CD4-positive, CD25-positive, alpha-beta regulatory T cell (primary cell): ENCODE measurements at regions not wholly inside any gene's neighbourhood (a gene's known extent, or its start where the extent isn't known, plus 50 kb on each side); places are given as distances from the start of the nearest gene placed in this dataset.

Experiments
- ATAC-seq, 2 donors: fragments of 150-1000 bp; cut with Tn5 transposase; one replicate each; pipeline ENCODE4 v1.10.0; 2021; ENCODE audit warnings: low read depth in 2 of 2, moderate number of reproducible peaks in 2 of 2, moderate library complexity in 1 of 2
- DNase-seq, 3 donors: peaks; one replicate each; pipeline versions ENCODE4 v3.0.0 to v3.0.0-alpha.2; 2012 to 2022; ENCODE audit warnings: mixed read lengths in 1 of 3
- H3K27ac ChIP-seq: one replicate; pipeline ENCODE4 v1.7.0; 2013; ENCODE audit warnings: mild to moderate bottlenecking, low read length; ENCODE audit not compliant: insufficient read depth, poor library complexity, severe bottlenecking
- H3K27me3 ChIP-seq: one replicate; pipeline ENCODE4 v1.7.0; 2013; ENCODE audit warnings: low read length; ENCODE audit not compliant: control insufficient read depth, insufficient read depth
- H3K36me3 ChIP-seq: one replicate; pipeline ENCODE4 v1.7.0; 2013; ENCODE audit warnings: mild to moderate bottlenecking, low read length, moderate library complexity; ENCODE audit not compliant: control insufficient read depth, insufficient read depth
- H3K4me1 ChIP-seq: 2 replicates; pipeline ENCODE4 v1.7.0; 2013; ENCODE audit warnings: mild to moderate bottlenecking, low read length; ENCODE audit not compliant: insufficient read depth, control insufficient read depth, poor library complexity, severe bottlenecking
- H3K4me3 ChIP-seq: one replicate; pipeline ENCODE4 v1.7.0; 2013; ENCODE audit warnings: low read depth, mild to moderate bottlenecking, low read length, moderate library complexity
- H3K9me3 ChIP-seq, 2 experiments: 1 replicate in 1 of 2; 2 replicates in 1 of 2; pipeline ENCODE4 v1.7.0; 2013; ENCODE audit warnings: low read length in 2 of 2, mild to moderate bottlenecking in 1 of 2, moderate library complexity in 1 of 2; ENCODE audit not compliant: control insufficient read depth in 2 of 2
- H3K27ac Mint-ChIP-seq, 3 donors: one replicate each; pipeline ENCODE4 v1.8.0; 2020 to 2022; ENCODE audit warnings: mild to moderate bottlenecking in 3 of 3, mixed read lengths in 3 of 3, moderate library complexity in 2 of 3
- H3K27me3 Mint-ChIP-seq: one replicate; pipeline ENCODE4 v1.8.0; 2022; ENCODE audit warnings: mild to moderate bottlenecking, mixed read lengths
- H3K36me3 Mint-ChIP-seq: one replicate; pipeline ENCODE4 v1.8.0; 2020; ENCODE audit warnings: mixed read lengths
- H3K4me1 Mint-ChIP-seq, 4 donors: one replicate each; pipeline ENCODE4 v1.8.0; 2020 to 2022; ENCODE audit warnings: mixed read lengths in 4 of 4, mild to moderate bottlenecking in 1 of 4
- H3K4me3 Mint-ChIP-seq, 4 donors: one replicate each; pipeline ENCODE4 v1.8.0; 2020 to 2022; ENCODE audit warnings: mild to moderate bottlenecking in 4 of 4, mixed read lengths in 4 of 4, moderate library complexity in 3 of 4
- H3K9me3 Mint-ChIP-seq, 7 donors: one replicate each; pipeline ENCODE4 v1.8.0; 2020 to 2022; ENCODE audit warnings: mixed read lengths in 7 of 7, mild to moderate bottlenecking in 3 of 7, moderate library complexity in 2 of 7

GRCh38 chr2:181832015-181832414 is 59.5 kb upstream of the ITPRID2 start:
- H3K4me3 Mint-ChIP-seq: no peak overlapping the region
- ATAC-seq (no peak), DNase-seq (no peak)
- H3K36me3 ChIP-seq: no peaks in the 10 kb centered on the region
- H3K4me1 Mint-ChIP-seq: no peaks in the 10 kb centered on the region
- H3K9me3 ChIP-seq: no peaks in the 10 kb centered on the region
- no peaks in the 10 kb centered on the region for H3K9me3 Mint-ChIP-seq
- no peak overlapping the region for H3K4me3 ChIP-seq
- H3K4me1 ChIP-seq: no peaks in the 10 kb centered on the region
- H3K27me3 Mint-ChIP-seq: peaks cover 15% of the 10 kb centered on the region
- H3K27ac ChIP-seq: no peak overlapping the region
- peaks cover 2% of the 10 kb centered on the region for H3K27me3 ChIP-seq
- no peak overlapping the region for H3K27ac Mint-ChIP-seq
- no peaks in the 10 kb centered on the region for H3K36me3 Mint-ChIP-seq

DNA sequence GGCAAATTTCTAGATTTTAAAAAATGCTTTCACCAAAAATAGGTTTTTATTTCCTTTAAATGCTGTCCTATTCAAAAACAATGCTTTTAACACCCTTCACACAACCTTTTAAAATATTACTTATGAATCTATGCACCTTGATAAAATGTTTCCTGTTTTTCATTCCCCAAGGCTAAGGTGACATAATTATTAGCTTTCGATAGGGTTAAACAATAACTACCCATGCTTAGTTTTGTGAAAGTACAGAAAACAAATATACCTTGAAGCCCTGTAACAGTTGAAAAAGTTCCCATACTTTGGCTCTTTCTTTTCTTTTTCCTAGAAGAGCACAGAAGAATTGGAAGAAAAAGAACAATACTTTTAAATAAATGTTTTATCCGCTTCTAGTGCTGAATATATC is 54.9 kb upstream of the ITPRID2 start:
- Mint-ChIP-seq H3K4me1 (no peaks in the 10 kb centered on the region), H3K27ac (no peak overlapping the region), H3K4me3 (no peak overlapping the region), H3K27me3 (peaks cover 27% of the 10 kb centered on the region), H3K36me3 (no peaks in the 10 kb centered on the region), H3K9me3 (no peaks in the 10 kb centered on the region)
- no peak for DNase-seq
- no peak for ATAC-seq
- no peak overlapping the region for H3K27ac ChIP-seq
- no peaks in the 10 kb centered on the region for H3K9me3 ChIP-seq
- no peaks in the 10 kb centered on the region for H3K4me1 ChIP-seq
- no peak overlapping the region for H3K4me3 ChIP-seq
- peaks cover 7% of the 10 kb centered on the region for H3K27me3 ChIP-seq
- no peaks in the 10 kb centered on the region for H3K36me3 ChIP-seq

DNA sequence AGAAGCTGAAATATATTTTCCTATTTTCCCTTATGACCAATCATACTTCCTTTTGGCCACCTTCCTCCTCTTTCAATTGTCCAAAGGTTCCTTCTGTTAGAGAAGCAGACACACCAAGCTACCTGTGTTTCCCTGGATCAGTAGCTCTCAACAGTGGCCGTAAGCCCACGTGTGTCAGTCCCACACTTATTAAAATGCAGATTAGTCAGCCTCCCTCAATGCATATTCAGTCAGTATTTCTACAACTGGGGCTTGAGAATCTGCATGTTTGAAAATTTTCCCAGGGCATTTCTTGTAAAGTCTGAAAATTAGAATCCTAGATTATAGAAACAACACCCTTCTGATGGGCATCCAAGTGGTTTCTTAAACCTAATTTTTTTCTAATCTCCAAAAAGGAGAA is 54.0 kb upstream of the ITPRID2 start:
- no peak overlapping the region for H3K27ac ChIP-seq
- H3K4me3 Mint-ChIP-seq: no peak overlapping the region
- no peak overlapping the region for H3K27ac Mint-ChIP-seq
- ATAC-seq (no peak), DNase-seq (no peak)
- no peak overlapping the region for H3K4me3 ChIP-seq
- H3K36me3 Mint-ChIP-seq: no peaks in the 10 kb centered on the region
- peaks cover 29% of the 10 kb centered on the region for H3K27me3 Mint-ChIP-seq
- H3K27me3 ChIP-seq: peaks cover 7% of the 10 kb centered on the region
- no peaks in the 10 kb centered on the region for H3K36me3 ChIP-seq
- H3K9me3 Mint-ChIP-seq: no peaks in the 10 kb centered on the region
- H3K9me3 ChIP-seq: no peaks in the 10 kb centered on the region
- H3K4me1 ChIP-seq: no peaks in the 10 kb centered on the region
- no peaks in the 10 kb centered on the region for H3K4me1 Mint-ChIP-seq

DNA sequence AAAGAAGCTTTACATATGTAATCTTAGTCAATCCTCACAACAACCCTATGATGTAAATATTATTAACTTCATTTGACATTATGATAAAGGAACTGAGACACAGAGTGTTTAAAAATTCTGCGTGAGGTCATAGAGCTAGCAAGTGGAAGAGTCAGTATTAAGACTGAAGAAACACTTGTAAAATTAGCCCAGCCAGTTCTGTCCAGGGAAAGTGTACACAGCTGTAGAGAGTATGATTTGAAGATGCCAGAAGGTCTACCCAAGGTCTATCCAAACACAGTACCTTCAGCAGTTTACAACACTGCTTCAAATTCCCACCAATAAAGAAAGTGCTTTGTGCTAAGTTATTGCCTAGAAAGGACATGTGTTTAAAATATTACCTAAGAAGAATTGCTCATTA is 51.7 kb upstream of the ITPRID2 start:
- Mint-ChIP-seq H3K27me3 (peaks cover 44% of the 10 kb centered on the region), H3K9me3 (peaks cover 0 to 2% (median 0%) of the 10 kb centered on the region in 7 donors)
- no peaks in the 10 kb centered on the region for H3K36me3 ChIP-seq

GRCh38 chr2:181841079-181841478 is 50.5 kb upstream of the ITPRID2 start:
- Mint-ChIP-seq H3K4me3 (no peak overlapping the region), H3K27me3 (peaks cover 45% of the 10 kb centered on the region), H3K36me3 (no peaks in the 10 kb centered on the region), H3K27ac (no peak overlapping the region), H3K4me1 (no peaks in the 10 kb centered on the region), H3K9me3 (peaks cover 0 to 2% (median 0%) of the 10 kb centered on the region in 7 donors)
- Histone ChIP-seq H3K27ac (no peak overlapping the region), H3K9me3 (no peaks in the 10 kb centered on the region), H3K27me3 (peaks cover 11% of the 10 kb centered on the region), H3K4me3 (no peak overlapping the region), H3K4me1 (no peaks in the 10 kb centered on the region), H3K36me3 (no peaks in the 10 kb centered on the region)
- ATAC-seq (no peak), DNase-seq (no peak)

More for the DNA sequence above, 51.7 kb upstream of the ITPRID2 start:
- no peaks in the 10 kb centered on the region for H3K4me1 Mint-ChIP-seq
- Histone ChIP-seq H3K27me3 (peaks cover 9% of the 10 kb centered on the region), H3K4me1 (no peaks in the 10 kb centered on the region), H3K9me3 (no peaks in the 10 kb centered on the region), H3K4me3 (no peak overlapping the region), H3K27ac (no peak overlapping the region)
- DNase-seq (no peak), ATAC-seq (no peak)
- H3K36me3 Mint-ChIP-seq: no peaks in the 10 kb centered on the region
- no peak overlapping the region for H3K27ac Mint-ChIP-seq
- no peak overlapping the region for H3K4me3 Mint-ChIP-seq
